ENCODE measurements at regions not wholly inside any gene's neighbourhood (a gene's known extent, or its start where the extent isn't known, plus 50 kb on each side); places are given as distances from the start of the nearest gene placed in this dataset.

DNA sequence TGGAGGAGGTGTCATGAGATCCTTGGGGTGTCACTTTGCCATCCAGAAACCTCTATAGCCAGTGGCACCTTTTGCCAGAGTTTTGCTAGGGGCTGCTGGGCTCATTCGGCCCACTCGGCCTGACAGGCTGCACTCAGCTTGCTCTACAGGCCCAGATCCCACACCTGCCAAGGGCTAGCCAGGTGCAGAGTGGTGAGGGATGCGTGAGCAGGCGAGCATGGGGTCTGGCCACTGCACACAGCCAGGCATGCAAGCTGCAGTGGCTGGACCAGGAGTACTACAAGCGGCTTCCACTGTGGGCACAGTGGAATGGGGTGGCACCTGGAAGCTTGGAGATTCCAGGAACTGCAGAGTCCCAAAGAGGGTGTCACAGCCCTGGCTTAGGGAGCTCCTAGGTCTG lies 372.7 kb downstream of the CHSY3 start:
- Histone ChIP-seq H3K4me3 (ENCODE audit: low read length) (no peak overlapping the region), H3K4me1 (ENCODE audit: insufficient read depth, low read length) (no peaks in the 10 kb centered on the region), H3K27ac (ENCODE audit: low read depth, low read length) (no peak overlapping the region), H3K9ac (ENCODE audit: low read depth, low read length) (no peak overlapping the region), H3K9me3 (ENCODE audit: insufficient read depth, low read depth, low read length) (no peaks in the 10 kb centered on the region), H3K27me3 (ENCODE audit: insufficient read depth, low read length) (peaks cover 73% of the 10 kb centered on the region), H3K36me3 (ENCODE audit: insufficient read depth, low read length) (no peaks in the 10 kb centered on the region)
- whole genome bisulfite sequencing = 94% methylated on average over 5 of the region's 5 CpGs

DNA sequence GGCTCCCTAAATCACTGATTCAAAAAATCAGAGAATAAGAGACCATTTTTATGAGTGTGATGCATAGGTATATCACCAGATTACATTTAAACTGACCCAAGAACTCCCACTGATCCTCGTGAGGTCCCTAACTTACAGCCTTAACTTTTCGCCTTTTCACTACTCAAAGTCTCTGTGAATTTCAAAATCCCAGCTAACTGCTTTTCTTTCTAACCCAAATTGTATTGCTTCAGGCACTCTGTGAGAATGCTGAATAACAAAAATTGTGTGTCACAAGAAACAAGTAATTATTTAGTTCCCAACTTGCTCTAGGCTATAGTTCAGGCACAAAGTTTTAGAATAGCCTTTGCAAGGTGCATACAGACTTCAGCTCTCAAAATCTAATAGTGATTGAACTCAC lies 368.6 kb downstream of the CHSY3 start:
- Histone ChIP-seq H3K27me3 (ENCODE audit: insufficient read depth, low read length) (peaks cover 100% of the 10 kb centered on the region), H3K9me3 (ENCODE audit: insufficient read depth, low read depth, low read length) (no peaks in the 10 kb centered on the region), H3K4me3 (ENCODE audit: low read length) (no peak overlapping the region), H3K9ac (ENCODE audit: low read depth, low read length) (no peak overlapping the region), H3K27ac (ENCODE audit: low read depth, low read length) (no peak overlapping the region), H3K4me1 (ENCODE audit: insufficient read depth, low read length) (no peaks in the 10 kb centered on the region), H3K36me3 (ENCODE audit: insufficient read depth, low read length) (no peaks in the 10 kb centered on the region)
- 24% methylated on average over 2 of the region's 2 CpGs for WGBS

DNA sequence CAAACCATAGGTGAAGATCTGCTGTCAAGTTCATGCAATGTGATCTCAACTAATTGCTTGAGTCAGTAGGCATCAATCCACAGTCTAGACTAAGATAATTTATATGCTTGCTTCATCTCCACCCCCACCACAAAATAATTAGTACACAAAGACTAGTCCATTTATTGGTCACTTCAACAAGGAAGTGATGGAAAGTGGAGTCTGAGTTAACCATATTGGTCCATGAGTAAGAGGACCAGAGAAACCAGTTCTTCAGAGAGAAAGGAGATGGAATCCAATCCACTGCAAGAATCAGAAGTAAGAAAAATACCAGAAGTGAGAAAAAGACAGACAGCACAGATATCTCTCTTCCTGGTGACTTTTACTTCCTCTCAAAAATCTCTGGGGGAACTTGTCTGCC lies 366.5 kb downstream of the CHSY3 start:
- Histone ChIP-seq H3K9me3 (ENCODE audit: insufficient read depth, low read depth, low read length) (no peaks in the 10 kb centered on the region), H3K9ac (ENCODE audit: low read depth, low read length) (no peak overlapping the region), H3K27me3 (ENCODE audit: insufficient read depth, low read length) (peaks cover 83% of the 10 kb centered on the region), H3K27ac (ENCODE audit: low read depth, low read length) (no peak overlapping the region), H3K4me3 (ENCODE audit: low read length) (no peak overlapping the region), H3K4me1 (ENCODE audit: insufficient read depth, low read length) (no peaks in the 10 kb centered on the region), H3K36me3 (ENCODE audit: insufficient read depth, low read length) (no peaks in the 10 kb centered on the region)

DNA sequence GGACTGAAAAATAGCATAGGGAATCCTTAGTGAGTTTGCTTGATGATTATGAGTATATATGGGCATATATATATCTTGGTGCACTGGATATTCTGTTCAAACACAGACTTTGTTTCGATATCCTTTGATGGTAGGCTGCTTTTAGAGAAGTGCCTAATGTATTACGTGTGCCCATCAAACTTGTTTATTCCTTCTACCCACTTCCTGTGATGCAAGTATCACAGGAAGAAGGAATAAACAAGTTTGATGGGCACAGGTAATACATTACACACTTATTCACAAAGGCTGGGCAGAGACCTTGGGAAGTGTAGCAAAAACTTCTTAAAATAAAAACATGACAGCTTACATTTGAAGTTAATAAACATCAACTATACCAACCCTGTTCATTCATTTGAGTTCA lies 364.2 kb downstream of the CHSY3 start:
- H3K4me1 ChIP-seq (ENCODE audit: insufficient read depth, low read length) = no peaks in the 10 kb centered on the region
- H3K36me3 ChIP-seq (ENCODE audit: insufficient read depth, low read length) = no peaks in the 10 kb centered on the region
- no peak overlapping the region for H3K27ac ChIP-seq (ENCODE audit: low read depth, low read length)
- no peak overlapping the region for H3K9ac ChIP-seq (ENCODE audit: low read depth, low read length)
- no peaks in the 10 kb centered on the region for H3K9me3 ChIP-seq (ENCODE audit: insufficient read depth, low read depth, low read length)
- 100% methylated on average over 1 of the region's 2 CpGs for WGBS
- peaks cover 60% of the 10 kb centered on the region for H3K27me3 ChIP-seq (ENCODE audit: insufficient read depth, low read length)
- no peak overlapping the region for H3K4me3 ChIP-seq (ENCODE audit: low read length)

DNA sequence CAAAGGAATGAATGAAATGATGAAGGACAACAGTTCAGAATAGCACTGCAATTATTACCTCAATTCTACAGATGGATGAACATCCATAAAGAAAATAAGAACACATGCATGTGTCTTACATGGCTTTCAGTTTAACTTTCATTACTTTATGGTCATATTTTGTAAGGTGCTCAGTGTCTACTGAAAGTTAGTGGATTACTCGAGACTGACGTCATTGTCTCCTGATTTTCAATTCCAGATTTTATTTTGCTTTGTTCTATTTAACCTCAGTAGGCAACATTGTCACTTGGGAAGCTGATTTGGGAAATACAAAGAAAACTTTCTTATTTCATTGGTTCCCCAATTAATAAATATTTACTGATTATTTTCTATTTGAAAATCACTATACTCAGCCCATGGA lies 363.7 kb downstream of the CHSY3 start:
- Histone ChIP-seq H3K4me1 (ENCODE audit: insufficient read depth, low read length) (no peaks in the 10 kb centered on the region), H3K9me3 (ENCODE audit: insufficient read depth, low read depth, low read length) (no peaks in the 10 kb centered on the region), H3K27me3 (ENCODE audit: insufficient read depth, low read length) (peaks cover 55% of the 10 kb centered on the region), H3K36me3 (ENCODE audit: insufficient read depth, low read length) (no peaks in the 10 kb centered on the region), H3K27ac (ENCODE audit: low read depth, low read length) (no peak overlapping the region), H3K9ac (ENCODE audit: low read depth, low read length) (no peak overlapping the region), H3K4me3 (ENCODE audit: low read length) (no peak overlapping the region)
- WGBS = 100% methylated on average over 2 of the region's 2 CpGs

DNA sequence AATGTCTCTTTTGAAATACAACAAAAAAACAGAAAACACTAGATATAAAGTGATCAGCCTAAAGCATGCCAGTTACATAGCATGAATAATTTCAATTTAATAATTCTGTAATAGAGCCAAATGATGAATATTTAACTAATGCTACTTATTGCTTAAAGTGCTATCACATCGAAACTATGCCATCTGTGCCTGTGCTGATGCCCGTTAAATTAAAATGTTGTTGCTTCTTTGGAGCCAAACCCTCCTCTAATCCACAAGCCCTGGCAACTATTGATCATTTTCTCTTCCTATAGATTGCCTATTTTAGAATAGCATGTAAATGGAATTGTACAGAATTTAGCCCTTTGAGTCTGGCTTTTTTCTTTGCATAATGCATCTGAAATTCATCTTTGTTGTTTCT lies 356.2 kb downstream of the CHSY3 start:
- Histone ChIP-seq H3K27me3 (ENCODE audit: insufficient read depth, low read length) (no peaks in the 10 kb centered on the region), H3K9ac (ENCODE audit: low read depth, low read length) (no peak overlapping the region), H3K4me1 (ENCODE audit: insufficient read depth, low read length) (no peaks in the 10 kb centered on the region), H3K36me3 (ENCODE audit: insufficient read depth, low read length) (no peaks in the 10 kb centered on the region), H3K9me3 (ENCODE audit: insufficient read depth, low read depth, low read length) (no peaks in the 10 kb centered on the region), H3K27ac (ENCODE audit: low read depth, low read length) (no peak overlapping the region), H3K4me3 (ENCODE audit: low read length) (no peak overlapping the region)
- WGBS = 96% methylated on average over 2 of the region's 2 CpGs

DNA sequence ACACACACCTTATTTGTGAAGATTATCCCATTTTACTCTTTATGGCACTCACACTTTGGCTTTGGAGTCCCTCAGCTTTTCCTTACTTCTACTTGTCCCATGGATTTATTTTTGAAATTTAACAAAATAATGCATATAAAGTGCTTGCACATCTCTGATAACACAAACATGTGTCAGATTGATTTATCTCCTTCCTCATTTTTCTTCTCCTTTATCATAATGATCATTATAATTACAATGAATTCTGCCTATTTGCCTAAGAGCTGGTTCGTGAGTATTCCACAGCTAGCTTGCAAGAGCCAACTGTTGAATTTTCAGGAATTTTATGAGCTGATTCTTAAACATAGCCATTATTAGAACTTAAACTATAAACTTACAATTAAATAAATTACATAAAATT lies 347.7 kb downstream of the CHSY3 start:
- H3K4me1 ChIP-seq (ENCODE audit: insufficient read depth, low read length) = no peaks in the 10 kb centered on the region
- 100% methylated on average over 1 of the region's 1 CpG for WGBS
- no peak overlapping the region for H3K9ac ChIP-seq (ENCODE audit: low read depth, low read length)
- H3K36me3 ChIP-seq (ENCODE audit: insufficient read depth, low read length) = no peaks in the 10 kb centered on the region
- no peaks in the 10 kb centered on the region for H3K9me3 ChIP-seq (ENCODE audit: insufficient read depth, low read depth, low read length)
- H3K27me3 ChIP-seq (ENCODE audit: insufficient read depth, low read length) = no peaks in the 10 kb centered on the region
- H3K4me3 ChIP-seq (ENCODE audit: low read length) = no peak overlapping the region
- H3K27ac ChIP-seq (ENCODE audit: low read depth, low read length) = no peak overlapping the region

DNA sequence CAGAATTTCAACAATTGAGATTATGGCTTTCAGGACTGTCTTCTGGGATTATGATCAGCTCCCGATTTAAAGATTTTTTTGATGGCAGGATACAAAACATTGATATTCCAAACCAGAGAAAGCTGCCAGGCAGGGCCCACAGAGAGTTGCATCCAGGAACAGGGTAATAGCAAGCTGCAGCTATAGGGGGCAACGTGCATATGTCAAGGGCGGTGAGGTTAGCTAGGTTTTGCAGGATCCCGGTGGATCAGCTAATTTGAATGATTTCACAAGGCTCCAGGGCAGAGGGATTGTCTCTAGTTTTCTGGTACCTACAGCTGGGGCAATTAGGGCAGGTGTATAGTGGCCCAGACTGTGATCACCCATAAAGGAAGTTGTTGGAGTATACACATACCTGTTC lies 339.4 kb downstream of the CHSY3 start:
- Histone ChIP-seq H3K9me3 (ENCODE audit: insufficient read depth, low read depth, low read length) (no peaks in the 10 kb centered on the region), H3K27me3 (ENCODE audit: insufficient read depth, low read length) (no peaks in the 10 kb centered on the region), H3K9ac (ENCODE audit: low read depth, low read length) (no peak overlapping the region), H3K27ac (ENCODE audit: low read depth, low read length) (no peak overlapping the region), H3K4me1 (ENCODE audit: insufficient read depth, low read length) (no peaks in the 10 kb centered on the region), H3K36me3 (ENCODE audit: insufficient read depth, low read length) (no peaks in the 10 kb centered on the region), H3K4me3 (ENCODE audit: low read length) (no peak overlapping the region)
- WGBS = 82% methylated on average over 4 of the region's 4 CpGs

DNA sequence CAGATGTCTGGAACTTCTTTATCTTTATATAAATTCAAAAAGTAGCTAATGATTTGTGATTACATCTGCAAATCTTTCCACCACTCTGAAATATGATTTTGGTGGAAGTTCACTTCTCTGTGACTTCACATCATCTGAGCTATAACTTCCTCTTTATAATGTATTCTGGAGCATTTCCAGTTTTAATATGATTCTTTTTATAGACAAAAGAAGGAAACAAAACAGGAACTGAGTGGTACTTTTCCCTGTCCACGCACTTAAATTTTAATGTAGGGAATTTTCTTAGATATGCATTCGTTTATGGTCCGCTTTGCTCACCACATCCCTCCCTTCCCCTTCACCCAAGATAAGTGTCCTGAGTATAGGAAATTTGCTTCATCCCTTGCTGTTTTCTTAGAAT lies 333.5 kb downstream of the CHSY3 start:
- no peak overlapping the region for H3K4me3 ChIP-seq (ENCODE audit: low read length)
- no peaks in the 10 kb centered on the region for H3K36me3 ChIP-seq (ENCODE audit: insufficient read depth, low read length)
- no CpG with 5 or more reads among the region's 3 CpGs for WGBS
- no peaks in the 10 kb centered on the region for H3K9me3 ChIP-seq (ENCODE audit: insufficient read depth, low read depth, low read length)
- H3K9ac ChIP-seq (ENCODE audit: low read depth, low read length) = no peak overlapping the region
- H3K4me1 ChIP-seq (ENCODE audit: insufficient read depth, low read length) = no peaks in the 10 kb centered on the region
- no peaks in the 10 kb centered on the region for H3K27me3 ChIP-seq (ENCODE audit: insufficient read depth, low read length)
- H3K27ac ChIP-seq (ENCODE audit: low read depth, low read length) = no peak overlapping the region
